ENCODE measurements at regions not wholly inside any gene's neighbourhood (a gene's known extent, or its start where the extent isn't known, plus 50 kb on each side); places are given as distances from the start of the nearest gene placed in this dataset.

DNA sequence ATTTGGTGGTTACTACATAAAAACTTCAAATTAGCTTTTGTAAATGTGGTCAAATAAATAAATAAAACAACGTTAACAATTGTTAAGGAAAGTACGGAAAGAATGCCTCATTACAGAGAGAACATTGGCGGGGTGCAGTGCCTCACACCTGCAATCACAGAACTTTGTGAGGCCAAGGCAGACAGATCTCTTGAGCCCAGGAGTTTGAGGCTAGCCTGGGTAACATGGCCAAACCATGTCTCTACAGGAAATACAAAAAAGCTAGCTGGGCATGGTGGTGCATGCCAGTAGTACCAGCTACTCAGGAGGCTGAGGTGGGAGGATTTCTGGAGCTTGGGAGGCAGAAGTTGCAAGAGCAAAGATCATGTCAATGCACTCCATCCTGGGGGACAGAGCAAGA lies 59.4 kb upstream of the VPREB1 start (continued):
- TF ChIP-seq, protein P1, sequence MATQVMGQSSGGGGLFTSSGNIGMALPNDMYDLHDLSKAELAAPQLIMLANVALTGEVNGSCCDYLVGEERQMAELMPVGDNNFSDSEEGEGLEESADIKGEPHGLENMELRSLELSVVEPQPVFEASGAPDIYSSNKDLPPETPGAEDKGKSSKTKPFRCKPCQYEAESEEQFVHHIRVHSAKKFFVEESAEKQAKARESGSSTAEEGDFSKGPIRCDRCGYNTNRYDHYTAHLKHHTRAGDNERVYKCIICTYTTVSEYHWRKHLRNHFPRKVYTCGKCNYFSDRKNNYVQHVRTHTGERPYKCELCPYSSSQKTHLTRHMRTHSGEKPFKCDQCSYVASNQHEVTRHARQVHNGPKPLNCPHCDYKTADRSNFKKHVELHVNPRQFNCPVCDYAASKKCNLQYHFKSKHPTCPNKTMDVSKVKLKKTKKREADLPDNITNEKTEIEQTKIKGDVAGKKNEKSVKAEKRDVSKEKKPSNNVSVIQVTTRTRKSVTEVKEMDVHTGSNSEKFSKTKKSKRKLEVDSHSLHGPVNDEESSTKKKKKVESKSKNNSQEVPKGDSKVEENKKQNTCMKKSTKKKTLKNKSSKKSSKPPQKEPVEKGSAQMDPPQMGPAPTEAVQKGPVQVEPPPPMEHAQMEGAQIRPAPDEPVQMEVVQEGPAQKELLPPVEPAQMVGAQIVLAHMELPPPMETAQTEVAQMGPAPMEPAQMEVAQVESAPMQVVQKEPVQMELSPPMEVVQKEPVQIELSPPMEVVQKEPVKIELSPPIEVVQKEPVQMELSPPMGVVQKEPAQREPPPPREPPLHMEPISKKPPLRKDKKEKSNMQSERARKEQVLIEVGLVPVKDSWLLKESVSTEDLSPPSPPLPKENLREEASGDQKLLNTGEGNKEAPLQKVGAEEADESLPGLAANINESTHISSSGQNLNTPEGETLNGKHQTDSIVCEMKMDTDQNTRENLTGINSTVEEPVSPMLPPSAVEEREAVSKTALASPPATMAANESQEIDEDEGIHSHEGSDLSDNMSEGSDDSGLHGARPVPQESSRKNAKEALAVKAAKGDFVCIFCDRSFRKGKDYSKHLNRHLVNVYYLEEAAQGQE (IDR thresholded peaks at IDR 0.05), result no peak
- TF ChIP-seq HNF4G (IDR thresholded peaks at IDR 0.05) (no peak), HNF4A (conservative IDR thresholded peaks at IDR 0.05) (no peak), TAF1 (conservative IDR thresholded peaks at IDR 0.05) (no peak)

DNA sequence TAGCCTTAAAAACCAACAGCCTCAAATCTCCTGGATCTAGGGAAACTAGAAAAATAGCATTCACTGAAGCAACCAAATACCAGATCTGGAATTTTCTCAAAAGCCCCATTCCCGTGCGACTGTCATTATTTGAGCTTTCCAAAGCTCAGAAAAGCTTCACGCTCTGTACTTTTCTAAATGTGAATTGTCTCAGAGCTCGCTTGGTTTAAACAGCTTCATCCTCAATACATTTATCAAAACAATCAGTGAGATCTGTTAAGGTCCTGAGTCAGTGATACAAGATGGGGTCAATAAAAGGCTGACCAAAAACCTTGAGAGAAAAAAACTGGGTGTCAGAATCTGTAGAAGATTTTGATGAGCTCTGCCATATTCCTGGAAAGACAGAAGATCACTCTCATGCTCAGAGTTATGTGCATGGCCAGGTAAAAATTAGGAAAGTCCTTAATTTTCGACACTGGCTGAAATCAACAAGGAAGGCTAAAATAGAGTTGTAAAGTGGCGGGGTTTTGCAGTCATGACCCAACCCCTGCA lies 60.2 kb upstream of the VPREB1 start:
- no peak overlapping the region for H3K9ac ChIP-seq (ENCODE audit: low read depth in 1 of 2, low read length in 2 of 2)
- peaks cover 0 to 15% (median 0%) of the 10 kb centered on the region in 4 donors for H3K27me3 ChIP-seq (ENCODE audit: control insufficient read depth in 4 of 4, insufficient read depth in 4 of 4, low read length in 3 of 4)
- no peak overlapping the region for H3K27ac ChIP-seq (ENCODE audit: low read depth in 1 of 2, low read length in 2 of 2)
- H3K9me3 ChIP-seq (ENCODE audit: control insufficient read depth in 4 of 4, low read length in 3 of 4), result no peaks in the 10 kb centered on the region
- TF ChIP-seq FOXA2 (IDR thresholded peaks at IDR 0.05), result no peak
- TF ChIP-seq EGR1 (IDR thresholded peaks at IDR 0.05; ENCODE audit: low read depth in 2 of 2), result no peak
- no peak for TF ChIP-seq JUND (IDR thresholded peaks at IDR 0.05)
- TF ChIP-seq, protein P2, sequence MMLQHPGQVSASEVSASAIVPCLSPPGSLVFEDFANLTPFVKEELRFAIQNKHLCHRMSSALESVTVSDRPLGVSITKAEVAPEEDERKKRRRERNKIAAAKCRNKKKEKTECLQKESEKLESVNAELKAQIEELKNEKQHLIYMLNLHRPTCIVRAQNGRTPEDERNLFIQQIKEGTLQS (IDR thresholded peaks at IDR 0.05), result no peak
- TF ChIP-seq, protein P1 (IDR thresholded peaks at IDR 0.05), result no peak
- no peak for TF ChIP-seq NR2F2 (IDR thresholded peaks at IDR 0.05)
- H3K4me1 ChIP-seq (ENCODE audit: control insufficient read depth in 4 of 4, insufficient read depth in 4 of 4, low read length in 3 of 4), result no peaks in the 10 kb centered on the region
- no peaks in the 10 kb centered on the region for H3K36me3 ChIP-seq (ENCODE audit: control insufficient read depth in 4 of 4, insufficient read depth in 3 of 4, low read depth in 1 of 4, low read length in 3 of 4)
- no peak overlapping the region for H3K4me3 ChIP-seq (ENCODE audit: low read depth in 1 of 3, low read length in 3 of 3)
- WGBS, result 70% methylated on average over 6 of the region's 6 CpGs
- no peak for DNase-seq (ENCODE audit: low spot score)

DNA sequence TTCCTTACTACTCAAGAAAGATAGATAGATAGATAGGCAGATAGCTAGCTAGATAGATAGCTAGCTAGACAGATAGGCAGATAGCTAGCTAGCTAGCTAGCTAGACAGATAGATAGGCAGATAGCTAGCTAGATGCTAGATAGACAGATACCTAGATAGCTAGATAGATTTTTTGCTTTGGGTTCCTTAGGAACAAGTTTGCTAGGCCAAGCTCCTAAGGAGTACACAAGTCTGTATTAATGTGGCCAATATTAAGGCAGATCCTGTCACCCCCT lies 61.7 kb upstream of the VPREB1 start:
- no peaks in the 10 kb centered on the region for H3K36me3 ChIP-seq (ENCODE audit: control insufficient read depth in 4 of 4, insufficient read depth in 3 of 4, low read depth in 1 of 4, low read length in 3 of 4)
- H3K9me3 ChIP-seq (ENCODE audit: control insufficient read depth in 4 of 4, low read length in 3 of 4), result no peaks in the 10 kb centered on the region
- no peak for DNase-seq (ENCODE audit: low spot score)
- H3K9ac ChIP-seq (ENCODE audit: low read depth in 1 of 2, low read length in 2 of 2), result no peak overlapping the region
- H3K27me3 ChIP-seq (ENCODE audit: control insufficient read depth in 4 of 4, insufficient read depth in 4 of 4, low read length in 3 of 4), result peaks cover 0 to 22% (median 0%) of the 10 kb centered on the region in 4 donors
- no peaks in the 10 kb centered on the region for H3K4me1 ChIP-seq (ENCODE audit: control insufficient read depth in 4 of 4, insufficient read depth in 4 of 4, low read length in 3 of 4)
- H3K4me3 ChIP-seq (ENCODE audit: low read depth in 1 of 3, low read length in 3 of 3), result no peak overlapping the region
- H3K27ac ChIP-seq (ENCODE audit: low read depth in 1 of 2, low read length in 2 of 2), result no peak overlapping the region
- TF ChIP-seq FOXA1 (IDR thresholded peaks at IDR 0.05), result no peak
- TF ChIP-seq, protein P1 (IDR thresholded peaks at IDR 0.05), result no peak
- no peak for TF ChIP-seq JUND (IDR thresholded peaks at IDR 0.05)
- TF ChIP-seq SP1 (IDR thresholded peaks at IDR 0.05), result no peak
- TF ChIP-seq, protein P3, sequence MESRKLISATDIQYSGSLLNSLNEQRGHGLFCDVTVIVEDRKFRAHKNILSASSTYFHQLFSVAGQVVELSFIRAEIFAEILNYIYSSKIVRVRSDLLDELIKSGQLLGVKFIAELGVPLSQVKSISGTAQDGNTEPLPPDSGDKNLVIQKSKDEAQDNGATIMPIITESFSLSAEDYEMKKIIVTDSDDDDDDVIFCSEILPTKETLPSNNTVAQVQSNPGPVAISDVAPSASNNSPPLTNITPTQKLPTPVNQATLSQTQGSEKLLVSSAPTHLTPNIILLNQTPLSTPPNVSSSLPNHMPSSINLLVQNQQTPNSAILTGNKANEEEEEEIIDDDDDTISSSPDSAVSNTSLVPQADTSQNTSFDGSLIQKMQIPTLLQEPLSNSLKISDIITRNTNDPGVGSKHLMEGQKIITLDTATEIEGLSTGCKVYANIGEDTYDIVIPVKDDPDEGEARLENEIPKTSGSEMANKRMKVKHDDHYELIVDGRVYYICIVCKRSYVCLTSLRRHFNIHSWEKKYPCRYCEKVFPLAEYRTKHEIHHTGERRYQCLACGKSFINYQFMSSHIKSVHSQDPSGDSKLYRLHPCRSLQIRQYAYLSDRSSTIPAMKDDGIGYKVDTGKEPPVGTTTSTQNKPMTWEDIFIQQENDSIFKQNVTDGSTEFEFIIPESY (IDR thresholded peaks at IDR 0.05), result no peak
- TF ChIP-seq NR2F2 (IDR thresholded peaks at IDR 0.05), result no peak
- no peak for TF ChIP-seq YY1 (IDR thresholded peaks at IDR 0.05)
- no peak for TF ChIP-seq RAD21 (IDR thresholded peaks at IDR 0.05)
- TF ChIP-seq HNF4G (IDR thresholded peaks at IDR 0.05), result no peak
- TF ChIP-seq, protein P4, sequence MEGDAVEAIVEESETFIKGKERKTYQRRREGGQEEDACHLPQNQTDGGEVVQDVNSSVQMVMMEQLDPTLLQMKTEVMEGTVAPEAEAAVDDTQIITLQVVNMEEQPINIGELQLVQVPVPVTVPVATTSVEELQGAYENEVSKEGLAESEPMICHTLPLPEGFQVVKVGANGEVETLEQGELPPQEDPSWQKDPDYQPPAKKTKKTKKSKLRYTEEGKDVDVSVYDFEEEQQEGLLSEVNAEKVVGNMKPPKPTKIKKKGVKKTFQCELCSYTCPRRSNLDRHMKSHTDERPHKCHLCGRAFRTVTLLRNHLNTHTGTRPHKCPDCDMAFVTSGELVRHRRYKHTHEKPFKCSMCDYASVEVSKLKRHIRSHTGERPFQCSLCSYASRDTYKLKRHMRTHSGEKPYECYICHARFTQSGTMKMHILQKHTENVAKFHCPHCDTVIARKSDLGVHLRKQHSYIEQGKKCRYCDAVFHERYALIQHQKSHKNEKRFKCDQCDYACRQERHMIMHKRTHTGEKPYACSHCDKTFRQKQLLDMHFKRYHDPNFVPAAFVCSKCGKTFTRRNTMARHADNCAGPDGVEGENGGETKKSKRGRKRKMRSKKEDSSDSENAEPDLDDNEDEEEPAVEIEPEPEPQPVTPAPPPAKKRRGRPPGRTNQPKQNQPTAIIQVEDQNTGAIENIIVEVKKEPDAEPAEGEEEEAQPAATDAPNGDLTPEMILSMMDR (IDR thresholded peaks at IDR 0.05; ENCODE audit: low read depth, low read length, missing input control), result no peak
- no peak for TF ChIP-seq RXRA (IDR thresholded peaks at IDR 0.05)
